OCI-LY1 (cell line): ENCODE measurements at regions not wholly inside any gene's neighbourhood (a gene's known extent, or its start where the extent isn't known, plus 50 kb on each side); places are given as distances from the start of the nearest gene placed in this dataset.

Experiments used
- CTCF ChIP-seq: fragments of 200-600 bp; sonication (generic), shearing (Covaris generic); IDR thresholded peaks from 2 replicates; pipeline ENCODE4 v1.5.1; 2017; ENCODE audit warnings: mild to moderate bottlenecking, antibody characterized with exemption, low read length, moderate library complexity, mixed read lengths
- EZH2 ChIP-seq: fragments of 200-600 bp; sonication (generic), shearing (Covaris generic); IDR thresholded peaks from 2 replicates; pipeline ENCODE4 v1.8.0; 2017; ENCODE audit warnings: borderline replicate concordance, mixed run types, mild to moderate bottlenecking, antibody characterized with exemption, low read length, moderate library complexity, mixed read lengths

- no peak for TF ChIP-seq CTCF
- no peak for TF ChIP-seq EZH2
Measured at GRCh38 chr20:24116611-24117010, 128.0 kb upstream of the GGTLC1 start.
